ENCODE measurements at regions not wholly inside any gene's neighbourhood (a gene's known extent, or its start where the extent isn't known, plus 50 kb on each side); places are given as distances from the start of the nearest gene placed in this dataset.

DNA sequence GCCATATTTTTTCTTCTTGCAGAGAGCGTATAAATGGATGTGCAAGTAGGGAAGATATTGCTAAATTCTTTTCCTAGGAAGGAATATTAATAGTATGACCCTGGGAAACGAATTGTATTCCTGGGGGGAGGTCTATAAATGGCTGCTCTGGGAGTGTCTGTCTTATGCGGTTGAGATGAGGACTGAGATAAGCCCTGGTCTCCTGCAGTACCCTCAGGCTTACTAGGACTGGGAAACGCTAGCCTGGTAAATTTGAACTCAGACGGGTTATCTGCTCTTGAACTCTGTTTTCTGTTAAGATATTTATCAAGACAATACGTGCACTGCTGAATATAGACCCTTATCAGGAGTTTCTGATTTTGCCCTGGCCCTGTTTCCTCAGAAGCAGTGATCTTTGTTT, 1126.4 kb upstream of the C9orf72 start:
- Histone ChIP-seq H3K36me3 (ENCODE audit: insufficient read depth, low read length) (no peaks in the 10 kb centered on the region), H3K4me1 (ENCODE audit: insufficient read depth, low read length) (no peaks in the 10 kb centered on the region), H3K9me3 (ENCODE audit: control insufficient read depth in 1 of 2, low read length in 2 of 2) (peaks cover 0 to 3% of the 10 kb centered on the region in 2 donors), H3K27ac (ENCODE audit: low read depth, low read length) (no peak overlapping the region), H3K4me3 (ENCODE audit: low read length in 2 of 2) (no peak overlapping the region), H3K27me3 (ENCODE audit: insufficient read depth, low read length) (no peaks in the 10 kb centered on the region)
- Mint-ChIP-seq H3K36me3 (no peaks in the 10 kb centered on the region), H3K4me1 (no peaks in the 10 kb centered on the region), H3K9me3 (peaks cover 5 to 42% (median 26%) of the 10 kb centered on the region in 8 donors), H3K4me3 (no peak overlapping the region), H3K27ac (no peak overlapping the region), H3K27me3 (no peaks in the 10 kb centered on the region)
- POLR2A ChIA-PET (ENCODE audit: partially characterized antibody), result no interaction called here
- CTCF ChIA-PET (ENCODE audit: partially characterized antibody), result no interaction called here
- intact Hi-C loops (cut with micrococcal nuclease), result no loop called here
- no peak for DNase-seq

GRCh38 chr9:28707616-28708015, 1134.3 kb upstream of the C9orf72 start:
- Mint-ChIP-seq H3K4me1 (no peaks in the 10 kb centered on the region), H3K27me3 (no peaks in the 10 kb centered on the region), H3K9me3 (peaks cover 0 to 12% (median 7%) of the 10 kb centered on the region in 8 donors), H3K36me3 (no peaks in the 10 kb centered on the region), H3K27ac (no peak overlapping the region), H3K4me3 (no peak overlapping the region)
- CTCF ChIA-PET (ENCODE audit: partially characterized antibody), result no interaction called here
- intact Hi-C loops (cut with micrococcal nuclease), result no loop called here
- no peak for DNase-seq
- H3K36me3 ChIP-seq (ENCODE audit: insufficient read depth, low read length), result no peaks in the 10 kb centered on the region
- no peak overlapping the region for H3K4me3 ChIP-seq (ENCODE audit: low read length in 2 of 2)
- no peaks in the 10 kb centered on the region for H3K4me1 ChIP-seq (ENCODE audit: insufficient read depth, low read length)
- H3K27me3 ChIP-seq (ENCODE audit: insufficient read depth, low read length), result no peaks in the 10 kb centered on the region
- H3K9me3 ChIP-seq (ENCODE audit: control insufficient read depth in 1 of 2, low read length in 2 of 2), result no peaks in the 10 kb centered on the region
- no peak overlapping the region for H3K27ac ChIP-seq (ENCODE audit: low read depth, low read length)
- POLR2A ChIA-PET (ENCODE audit: partially characterized antibody), result no interaction called here

DNA sequence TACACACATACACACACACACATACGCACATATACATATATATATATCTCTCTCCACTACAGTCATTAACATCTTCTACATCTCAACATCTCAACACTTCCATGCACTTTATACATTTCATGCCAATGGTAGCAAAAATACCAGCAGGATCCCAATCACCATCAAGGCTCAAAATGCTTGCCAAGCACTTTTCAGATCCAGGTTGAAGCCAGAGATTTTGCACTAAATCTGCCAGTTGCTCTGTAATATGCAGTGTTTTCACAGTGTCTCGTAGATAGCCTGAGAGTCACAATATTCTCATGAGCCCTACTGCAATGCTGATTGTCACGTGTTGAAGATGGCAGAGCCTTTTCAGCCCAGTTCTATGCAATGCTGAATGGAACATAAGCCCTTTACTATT, 1140.9 kb upstream of the C9orf72 start:
- DNase-seq, result no peak
- peaks cover 0 to 3% (median 0%) of the 10 kb centered on the region in 8 donors for H3K9me3 Mint-ChIP-seq
- H3K4me3 Mint-ChIP-seq, result no peak overlapping the region
- CTCF ChIA-PET (ENCODE audit: partially characterized antibody), result no interaction called here
- no peaks in the 10 kb centered on the region for H3K4me1 Mint-ChIP-seq
- Histone ChIP-seq H3K9me3 (ENCODE audit: control insufficient read depth in 1 of 2, low read length in 2 of 2) (no peaks in the 10 kb centered on the region), H3K27ac (ENCODE audit: low read depth, low read length) (no peak overlapping the region), H3K4me1 (ENCODE audit: insufficient read depth, low read length) (no peaks in the 10 kb centered on the region), H3K4me3 (ENCODE audit: low read length in 2 of 2) (no peak overlapping the region), H3K36me3 (ENCODE audit: insufficient read depth, low read length) (no peaks in the 10 kb centered on the region), H3K27me3 (ENCODE audit: insufficient read depth, low read length) (no peaks in the 10 kb centered on the region)
- POLR2A ChIA-PET (ENCODE audit: partially characterized antibody), result no interaction called here
- intact Hi-C loops (cut with micrococcal nuclease), result no loop called here
- H3K27me3 Mint-ChIP-seq, result no peaks in the 10 kb centered on the region
- H3K27ac Mint-ChIP-seq, result no peak overlapping the region
- no peaks in the 10 kb centered on the region for H3K36me3 Mint-ChIP-seq

DNA sequence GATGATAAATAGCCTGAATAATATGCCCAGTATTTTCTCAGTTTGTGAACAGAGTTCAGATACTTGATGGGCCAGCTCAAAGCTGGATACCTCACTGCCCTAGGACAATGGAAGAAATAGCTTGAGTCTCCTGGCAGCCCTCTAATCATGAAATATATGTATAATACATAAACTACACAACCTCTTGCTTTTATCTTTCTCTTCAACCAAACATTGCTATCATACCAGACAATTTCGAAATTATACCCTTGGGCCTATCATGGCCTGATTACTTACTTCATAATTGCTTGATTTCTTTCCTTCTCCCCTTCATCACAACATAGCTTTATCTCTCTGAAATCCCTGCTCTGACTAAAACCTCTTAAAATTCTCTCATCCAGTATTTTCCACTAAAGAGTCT, 1144.9 kb upstream of the C9orf72 start:
- H3K27me3 ChIP-seq (ENCODE audit: insufficient read depth, low read length), result no peaks in the 10 kb centered on the region
- POLR2A ChIA-PET (ENCODE audit: partially characterized antibody), result no interaction called here
- H3K27ac ChIP-seq (ENCODE audit: low read depth, low read length), result no peak overlapping the region
- H3K9me3 ChIP-seq (ENCODE audit: control insufficient read depth in 1 of 2, low read length in 2 of 2), result no peaks in the 10 kb centered on the region
- Mint-ChIP-seq H3K27ac (no peak overlapping the region), H3K27me3 (no peaks in the 10 kb centered on the region), H3K9me3 (peaks cover 0 to 6% (median 0%) of the 10 kb centered on the region in 8 donors), H3K36me3 (no peaks in the 10 kb centered on the region), H3K4me3 (no peak overlapping the region), H3K4me1 (no peaks in the 10 kb centered on the region)
- H3K36me3 ChIP-seq (ENCODE audit: insufficient read depth, low read length), result no peaks in the 10 kb centered on the region
- no peak overlapping the region for H3K4me3 ChIP-seq (ENCODE audit: low read length in 2 of 2)
- CTCF ChIA-PET (ENCODE audit: partially characterized antibody), result no interaction called here
- no peaks in the 10 kb centered on the region for H3K4me1 ChIP-seq (ENCODE audit: insufficient read depth, low read length)
- intact Hi-C loops (cut with micrococcal nuclease), result no loop called here
- DNase-seq, result no peak

- H3K27ac Mint-ChIP-seq, result no peak overlapping the region
- peaks cover 0 to 3% (median 0%) of the 10 kb centered on the region in 8 donors for H3K9me3 Mint-ChIP-seq
- H3K27me3 Mint-ChIP-seq, result no peaks in the 10 kb centered on the region
- intact Hi-C loops (cut with micrococcal nuclease), result no loop called here
- no peak overlapping the region for H3K4me3 Mint-ChIP-seq
- ChIA-PET POLR2A (ENCODE audit: partially characterized antibody) (no interaction called here), CTCF (ENCODE audit: partially characterized antibody) (no interaction called here)
- Histone ChIP-seq H3K4me1 (ENCODE audit: insufficient read depth, low read length) (no peaks in the 10 kb centered on the region), H3K27ac (ENCODE audit: low read depth, low read length) (no peak overlapping the region), H3K4me3 (ENCODE audit: low read length in 2 of 2) (no peak overlapping the region), H3K9me3 (ENCODE audit: control insufficient read depth in 1 of 2, low read length in 2 of 2) (no peaks in the 10 kb centered on the region), H3K36me3 (ENCODE audit: insufficient read depth, low read length) (no peaks in the 10 kb centered on the region), H3K27me3 (ENCODE audit: insufficient read depth, low read length) (no peaks in the 10 kb centered on the region)
- DNase-seq, result no peak
- no peaks in the 10 kb centered on the region for H3K36me3 Mint-ChIP-seq
- H3K4me1 Mint-ChIP-seq, result no peaks in the 10 kb centered on the region
Measured at GRCh38 chr9:28720746-28721145, 1147.5 kb upstream of the C9orf72 start.

GRCh38 chr9:28730111-28730510, 1156.8 kb upstream of the C9orf72 start:
- Histone ChIP-seq H3K9me3 (ENCODE audit: control insufficient read depth in 1 of 2, low read length in 2 of 2) (no peaks in the 10 kb centered on the region), H3K4me3 (ENCODE audit: low read length in 2 of 2) (no peak overlapping the region), H3K36me3 (ENCODE audit: insufficient read depth, low read length) (no peaks in the 10 kb centered on the region), H3K27me3 (ENCODE audit: insufficient read depth, low read length) (no peaks in the 10 kb centered on the region), H3K27ac (ENCODE audit: low read depth, low read length) (no peak overlapping the region), H3K4me1 (ENCODE audit: insufficient read depth, low read length) (no peaks in the 10 kb centered on the region)
- Mint-ChIP-seq H3K9me3 (peaks cover 0 to 9% (median 3%) of the 10 kb centered on the region in 8 donors), H3K27ac (no peak overlapping the region), H3K27me3 (no peaks in the 10 kb centered on the region), H3K4me3 (no peak overlapping the region), H3K4me1 (no peaks in the 10 kb centered on the region), H3K36me3 (no peaks in the 10 kb centered on the region)
- ChIA-PET POLR2A (ENCODE audit: partially characterized antibody) (no interaction called here), CTCF (ENCODE audit: partially characterized antibody) (no interaction called here)
- DNase-seq, result no peak
- intact Hi-C loops (cut with micrococcal nuclease), result no loop called here

- POLR2A ChIA-PET (ENCODE audit: partially characterized antibody), result no interaction called here
- Mint-ChIP-seq H3K9me3 (peaks cover 0 to 7% (median 0%) of the 10 kb centered on the region in 8 donors), H3K4me3 (no peak overlapping the region), H3K27ac (no peak overlapping the region), H3K4me1 (no peaks in the 10 kb centered on the region), H3K27me3 (no peaks in the 10 kb centered on the region), H3K36me3 (no peaks in the 10 kb centered on the region)
- Histone ChIP-seq H3K4me1 (ENCODE audit: insufficient read depth, low read length) (no peaks in the 10 kb centered on the region), H3K27me3 (ENCODE audit: insufficient read depth, low read length) (no peaks in the 10 kb centered on the region), H3K27ac (ENCODE audit: low read depth, low read length) (no peak overlapping the region), H3K4me3 (ENCODE audit: low read length in 2 of 2) (no peak overlapping the region), H3K36me3 (ENCODE audit: insufficient read depth, low read length) (no peaks in the 10 kb centered on the region), H3K9me3 (ENCODE audit: control insufficient read depth in 1 of 2, low read length in 2 of 2) (no peaks in the 10 kb centered on the region)
- intact Hi-C loops (cut with micrococcal nuclease), result no loop called here
- CTCF ChIA-PET (ENCODE audit: partially characterized antibody), result no interaction called here
- DNase-seq, result no peak
Measured at GRCh38 chr9:28735738-28736342, 1162.6 kb upstream of the C9orf72 start.

- Mint-ChIP-seq H3K4me3 (no peak overlapping the region), H3K36me3 (peaks cover 0 to 4% of the 10 kb centered on the region in 2 donors), H3K9me3 (peaks cover 4 to 30% (median 18%) of the 10 kb centered on the region in 8 donors), H3K27me3 (no peaks in the 10 kb centered on the region), H3K27ac (peak overlapping the region in 1 of 7 donors; percentile 31), H3K4me1 (no peaks in the 10 kb centered on the region)
- CTCF ChIA-PET (ENCODE audit: partially characterized antibody), result no interaction called here
- intact Hi-C loops (cut with micrococcal nuclease), result no loop called here
- Histone ChIP-seq H3K9me3 (ENCODE audit: control insufficient read depth in 1 of 2, low read length in 2 of 2) (no peaks in the 10 kb centered on the region), H3K4me3 (ENCODE audit: low read length in 2 of 2) (no peak overlapping the region), H3K36me3 (ENCODE audit: insufficient read depth, low read length) (no peaks in the 10 kb centered on the region), H3K27ac (ENCODE audit: low read depth, low read length) (no peak overlapping the region), H3K27me3 (ENCODE audit: insufficient read depth, low read length) (no peaks in the 10 kb centered on the region), H3K4me1 (ENCODE audit: insufficient read depth, low read length) (no peaks in the 10 kb centered on the region)
- no peak for DNase-seq
- POLR2A ChIA-PET (ENCODE audit: partially characterized antibody), result no interaction called here
Measured at GRCh38 chr9:28741459-28741858, 1168.2 kb upstream of the C9orf72 start.

All from CD4-positive, alpha-beta memory T cell (primary cell).